ENCODE measurements at regions not wholly inside any gene's neighbourhood (a gene's known extent, or its start where the extent isn't known, plus 50 kb on each side); places are given as distances from the start of the nearest gene placed in this dataset.

- in situ Hi-C loops (cut with MboI; ENCODE audit: low pct_unique_long_range_greater_than_20kb, low sequenced_read_pairs, unreplicated experiment): no loop called here
- DNase-seq (ENCODE audit: low spot score): no peak
- TF ChIP-seq, protein P1, sequence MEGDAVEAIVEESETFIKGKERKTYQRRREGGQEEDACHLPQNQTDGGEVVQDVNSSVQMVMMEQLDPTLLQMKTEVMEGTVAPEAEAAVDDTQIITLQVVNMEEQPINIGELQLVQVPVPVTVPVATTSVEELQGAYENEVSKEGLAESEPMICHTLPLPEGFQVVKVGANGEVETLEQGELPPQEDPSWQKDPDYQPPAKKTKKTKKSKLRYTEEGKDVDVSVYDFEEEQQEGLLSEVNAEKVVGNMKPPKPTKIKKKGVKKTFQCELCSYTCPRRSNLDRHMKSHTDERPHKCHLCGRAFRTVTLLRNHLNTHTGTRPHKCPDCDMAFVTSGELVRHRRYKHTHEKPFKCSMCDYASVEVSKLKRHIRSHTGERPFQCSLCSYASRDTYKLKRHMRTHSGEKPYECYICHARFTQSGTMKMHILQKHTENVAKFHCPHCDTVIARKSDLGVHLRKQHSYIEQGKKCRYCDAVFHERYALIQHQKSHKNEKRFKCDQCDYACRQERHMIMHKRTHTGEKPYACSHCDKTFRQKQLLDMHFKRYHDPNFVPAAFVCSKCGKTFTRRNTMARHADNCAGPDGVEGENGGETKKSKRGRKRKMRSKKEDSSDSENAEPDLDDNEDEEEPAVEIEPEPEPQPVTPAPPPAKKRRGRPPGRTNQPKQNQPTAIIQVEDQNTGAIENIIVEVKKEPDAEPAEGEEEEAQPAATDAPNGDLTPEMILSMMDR (IDR thresholded peaks at IDR 0.05; ENCODE audit: extremely low read depth, insufficient read depth, missing control alignments): no peak
Measured at GRCh38 chr15:93146196-93146595, 57.2 kb upstream of the RGMA start.

DNA sequence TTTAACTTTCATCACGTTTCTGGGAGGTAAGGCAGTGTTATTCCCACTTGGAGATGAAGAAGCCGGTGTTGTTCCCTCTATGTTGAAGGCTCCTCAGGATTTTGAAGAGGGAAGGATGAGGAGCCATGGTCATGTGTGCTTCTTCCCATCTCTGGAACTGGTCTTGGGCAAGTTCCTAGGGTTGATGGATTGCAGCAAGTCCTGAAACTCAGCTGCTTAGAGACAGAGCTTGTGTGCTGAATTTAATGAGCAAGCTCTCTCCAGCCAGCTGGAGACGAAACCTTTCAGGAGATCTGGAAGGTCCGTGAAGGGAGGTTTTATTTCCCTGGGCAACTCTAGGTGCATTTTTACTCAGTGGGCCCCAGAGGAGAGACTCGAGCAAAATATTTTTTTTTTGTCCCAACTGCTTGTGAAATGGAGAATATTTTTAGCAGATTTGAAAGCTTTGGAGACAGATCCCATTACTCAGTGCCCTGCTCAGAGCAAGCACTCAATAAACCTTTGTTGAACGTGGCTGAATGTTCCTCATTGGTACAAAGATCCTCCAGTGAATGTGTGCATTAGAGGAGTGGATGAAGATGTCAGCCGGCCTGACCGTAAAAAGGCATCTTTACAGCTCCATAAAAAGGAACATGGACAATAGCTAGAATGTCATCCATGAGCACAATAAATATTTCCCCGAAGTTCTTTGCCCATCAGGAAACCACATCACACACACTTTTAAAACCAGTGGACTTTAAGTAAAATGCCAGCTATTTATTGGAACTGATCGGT lies 55.6 kb upstream of the RGMA start:
- TF ChIP-seq, protein P1 (IDR thresholded peaks at IDR 0.05; ENCODE audit: extremely low read depth, insufficient read depth, missing control alignments): no peak
- in situ Hi-C loops (cut with MboI; ENCODE audit: low pct_unique_long_range_greater_than_20kb, low sequenced_read_pairs, unreplicated experiment): no loop called here

DNA sequence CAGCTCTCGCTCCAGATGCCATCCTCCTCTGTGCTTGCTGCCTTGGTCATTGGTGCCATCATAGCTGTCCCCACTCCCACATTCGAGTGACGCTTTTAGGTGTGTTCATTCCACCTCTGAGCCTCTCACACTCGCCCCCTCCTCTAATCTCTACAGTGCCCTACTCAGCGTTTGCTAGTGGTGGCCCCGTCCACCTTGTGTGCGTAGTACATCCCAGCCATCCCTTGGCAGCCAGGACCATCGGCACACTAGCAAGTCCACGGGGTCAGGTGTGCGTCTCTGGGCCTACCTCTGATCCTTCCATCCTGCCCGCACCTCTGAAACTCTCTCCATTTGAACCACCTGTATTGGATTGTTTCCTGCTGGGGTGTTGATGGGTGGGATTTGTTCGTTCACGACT lies 54.2 kb upstream of the RGMA start:
- in situ Hi-C loops (cut with MboI; ENCODE audit: low pct_unique_long_range_greater_than_20kb, low sequenced_read_pairs, unreplicated experiment): no loop called here
- TF ChIP-seq, protein P1 (IDR thresholded peaks at IDR 0.05; ENCODE audit: extremely low read depth, insufficient read depth, missing control alignments): no peak
- no peak for DNase-seq (ENCODE audit: low spot score)

More for the DNA sequence above, 55.6 kb upstream of the RGMA start:
- DNase-seq (ENCODE audit: low spot score): no peak

DNA sequence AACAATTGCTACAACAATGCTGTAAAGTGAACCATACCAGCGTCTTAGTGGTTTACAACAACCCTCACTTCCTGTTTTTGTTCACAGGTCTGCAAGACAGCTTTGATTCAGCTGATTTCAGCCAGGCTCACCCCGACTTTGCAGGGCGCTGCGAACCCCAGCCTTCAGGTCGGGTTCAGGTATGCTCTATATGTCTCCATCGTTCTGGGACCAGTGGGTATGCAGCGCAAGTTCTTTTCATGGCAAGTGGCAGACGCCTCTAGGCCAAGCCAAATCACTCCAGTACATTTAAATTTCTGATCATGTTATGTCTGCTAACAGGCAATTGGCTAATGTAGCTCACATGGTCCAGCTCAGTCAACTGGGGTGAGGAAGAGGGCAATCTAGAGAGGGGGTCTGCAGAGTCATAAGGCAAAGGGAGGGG lies 52.4 kb upstream of the RGMA start:
- DNase-seq (ENCODE audit: low spot score): no peak
- TF ChIP-seq, protein P1 (IDR thresholded peaks at IDR 0.05; ENCODE audit: extremely low read depth, insufficient read depth, missing control alignments): no peak
- in situ Hi-C loops (cut with MboI; ENCODE audit: low pct_unique_long_range_greater_than_20kb, low sequenced_read_pairs, unreplicated experiment): no loop called here

- DNase-seq (ENCODE audit: low spot score): no peak
- in situ Hi-C loops (cut with MboI; ENCODE audit: low pct_unique_long_range_greater_than_20kb, low sequenced_read_pairs, unreplicated experiment): no loop called here
- TF ChIP-seq, protein P1 (IDR thresholded peaks at IDR 0.05; ENCODE audit: extremely low read depth, insufficient read depth, missing control alignments): no peak
Measured at GRCh38 chr15:93139436-93139835, 50.4 kb upstream of the RGMA start.

DNA sequence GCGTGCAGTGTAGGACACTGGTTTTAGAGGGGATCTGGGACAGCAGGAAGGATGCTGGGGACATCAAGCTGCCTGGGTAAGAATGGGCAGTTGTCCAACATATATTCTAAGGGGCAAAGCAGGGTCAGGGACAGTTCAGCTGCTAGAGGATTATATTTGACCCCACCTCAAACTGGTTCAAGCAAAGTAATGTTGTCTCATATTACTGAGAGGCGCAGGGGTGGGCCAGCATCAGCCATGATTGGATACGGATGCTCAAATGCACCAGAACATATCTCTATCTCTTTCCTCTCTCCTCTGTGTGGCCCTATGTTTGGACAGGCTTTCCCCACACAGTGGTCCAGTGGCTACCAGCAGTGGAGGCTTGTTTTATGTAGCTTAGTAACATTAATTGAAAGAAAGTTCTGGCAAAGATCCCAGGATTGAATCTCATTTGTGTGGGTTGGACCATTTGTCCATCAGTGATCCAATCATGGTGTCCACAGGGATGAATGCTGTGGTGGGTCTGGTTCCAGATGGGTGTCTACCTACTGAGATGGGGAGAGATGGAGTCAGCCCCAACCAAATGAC lies 49.8 kb upstream of the RGMA start:
- in situ Hi-C loops (cut with MboI; ENCODE audit: low pct_unique_long_range_greater_than_20kb, low sequenced_read_pairs, unreplicated experiment): no loop called here
- DNase-seq (ENCODE audit: low spot score): no peak
- TF ChIP-seq, protein P1 (IDR thresholded peaks at IDR 0.05; ENCODE audit: extremely low read depth, insufficient read depth, missing control alignments): no peak

Measured in GM13977 (cell line).